Stomach (tissue), 4 donors: ENCODE measurements at regions not wholly inside any gene's neighbourhood (a gene's known extent, or its start where the extent isn't known, plus 50 kb on each side); places are given as distances from the start of the nearest gene placed in this dataset.

ENCODE experiments used
- POLR2A ChIP-seq, 4 donors: fragments of 450-650 bp; IDR thresholded peaks; one replicate each; pipeline ENCODE4 v1.6.1; 2016; ENCODE audit warnings: antibody characterized with exemption in 4 of 4, control low read depth in 2 of 4, mild to moderate bottlenecking in 1 of 4, moderate library complexity in 1 of 4
- POLR2AphosphoS5 ChIP-seq, 3 donors: sonication (generic); formaldehyde crosslinking; IDR thresholded peaks; one replicate each; pipeline ENCODE4 v1.6.1; 2016; ENCODE audit warnings: antibody characterized with exemption in 3 of 3

DNA sequence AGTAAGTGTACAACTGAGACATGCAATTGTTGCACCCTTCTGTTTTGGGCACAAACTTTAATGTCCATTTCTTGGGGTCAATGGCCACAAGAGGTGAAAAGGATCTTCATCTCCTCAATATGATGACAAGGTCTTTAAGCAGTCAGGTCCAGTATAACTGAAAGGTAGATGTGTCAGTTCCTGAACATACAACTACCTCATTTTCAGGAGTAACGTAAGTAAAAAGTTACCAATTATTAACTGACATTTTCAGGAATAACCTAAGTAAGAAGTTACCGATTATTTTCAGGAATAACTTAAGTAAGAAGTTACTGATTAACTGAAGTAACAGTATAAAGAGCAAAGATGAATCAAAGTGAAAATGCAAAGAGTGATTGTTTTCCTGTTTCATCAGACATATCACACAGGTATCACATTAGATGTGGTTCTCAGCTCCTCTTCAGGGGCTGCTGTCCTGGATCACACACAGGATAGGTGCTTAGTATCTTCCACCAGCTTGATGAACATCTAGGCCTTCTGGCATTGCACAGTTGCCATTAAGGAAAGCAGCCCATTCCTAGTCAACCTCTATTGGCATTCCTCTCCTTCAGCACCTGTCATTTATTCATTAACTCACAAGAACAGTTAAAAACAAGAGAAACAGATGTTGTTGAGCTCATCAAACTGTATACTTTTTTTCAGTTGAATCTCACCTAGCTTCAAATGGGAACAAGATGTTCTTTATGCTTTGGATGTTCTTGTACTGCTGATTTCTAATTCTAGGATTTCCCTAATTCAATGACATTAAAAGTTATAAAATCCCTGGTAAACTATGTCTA is 200.0 kb downstream of the FOXG1 start:
- no peak for TF ChIP-seq POLR2AphosphoS5 (IDR thresholded peaks at IDR 0.05)
- TF ChIP-seq POLR2A (IDR thresholded peaks at IDR 0.05): no peak
